ENCODE measurements at regions not wholly inside any gene's neighbourhood (a gene's known extent, or its start where the extent isn't known, plus 50 kb on each side); places are given as distances from the start of the nearest gene placed in this dataset.

- no peak for TF ChIP-seq RFX5 (IDR thresholded peaks at IDR 0.05; ENCODE audit: low read depth, low read length)
- no peak for TF ChIP-seq MXI1 (IDR thresholded peaks at IDR 0.05; ENCODE audit: borderline replicate concordance, low read depth, low read length)
- no peak for TF ChIP-seq CHD1 (IDR thresholded peaks at IDR 0.05; ENCODE audit: low read depth, low read length)
- TF ChIP-seq NFE2L2 (IDR thresholded peaks at IDR 0.05; ENCODE audit: low read depth, low read length) = no peak
- TF ChIP-seq CTCF (conservative IDR thresholded peaks at IDR 0.05; ENCODE audit: low read depth, low read length) = no peak
- TF ChIP-seq CEBPB (IDR thresholded peaks at IDR 0.05; ENCODE audit: low read depth, low read length) = no peak
- no peak for TF ChIP-seq POLR2A (IDR thresholded peaks at IDR 0.05; ENCODE audit: low read depth, low read length)
- no peak for TF ChIP-seq RCOR1 (IDR thresholded peaks at IDR 0.05; ENCODE audit: insufficient replicate concordance, low read length)
- no peak for TF ChIP-seq SMC3 (IDR thresholded peaks at IDR 0.05; ENCODE audit: low read depth, low read length)
- no peak for TF ChIP-seq BHLHE40 (IDR thresholded peaks at IDR 0.05; ENCODE audit: low read depth, low read length)
- TF ChIP-seq MAZ (IDR thresholded peaks at IDR 0.05; ENCODE audit: borderline replicate concordance, low read depth, low read length) = no peak
- no peak for TF ChIP-seq MAFK (IDR thresholded peaks at IDR 0.05; ENCODE audit: low read depth, low read length)
- no peak for TF ChIP-seq ELK1 (IDR thresholded peaks at IDR 0.05; ENCODE audit: borderline replicate concordance, low read depth, low read length)
- no peak overlapping the region for H4K5ac ChIP-seq (ENCODE audit: low read depth, low read length)
- DNase-seq = no peak
- H2AFZ ChIP-seq (replicated peaks; ENCODE audit: low read length, poor library complexity) = no peak overlapping the region
- H3K14ac ChIP-seq (replicated peaks; ENCODE audit: low read depth, low read length) = no peak overlapping the region
- no CpG with 5 or more reads among the region's 3 CpGs for WGBS, 2 experiments (ENCODE audit: extremely low coverage in 2 of 2, insufficient read length in 1 of 2)
- POLR2A ChIA-PET (ENCODE audit: unreplicated experiment) = no interaction called here
- no peak overlapping the region for H4K91ac ChIP-seq (ENCODE audit: insufficient read depth, low read depth, low read length)
- H3K4me1 ChIP-seq (ENCODE audit: control insufficient read depth, insufficient read depth, low read length) = no peaks in the 10 kb centered on the region
- dilution Hi-C loops (cut with HindIII; ENCODE audit: low sequenced_read_pairs, unreplicated experiment) (no loop called here), intact Hi-C loops (cut with micrococcal nuclease) (no loop called here), in situ Hi-C loops (cut with MboI; ENCODE audit: low sequenced_read_pairs) (no loop called here)
- BruUV-seq (replicated peaks) = no TSS peak
- no peaks in the 10 kb centered on the region for H3K79me1 ChIP-seq (ENCODE audit: low read depth in 1 of 2, low read length in 2 of 2)
- H3K36me3 ChIP-seq (ENCODE audit: control insufficient read depth, insufficient read depth, low read length) = no peaks in the 10 kb centered on the region
- H3K27me3 ChIP-seq (ENCODE audit: control insufficient read depth, insufficient read depth, low read length) = no peaks in the 10 kb centered on the region
- H4K8ac ChIP-seq (ENCODE audit: low read depth in 2 of 2, low read length in 2 of 2) = no peak overlapping the region
- H2AK5ac ChIP-seq (ENCODE audit: low read depth, low read length) = no peak overlapping the region
- no peak overlapping the region for H3K4ac ChIP-seq (ENCODE audit: low read depth, low read length)
- no peak overlapping the region for H2BK120ac ChIP-seq (ENCODE audit: low read depth, low read length)
- no peak overlapping the region for H3K4me3 ChIP-seq (ENCODE audit: insufficient read depth, low read depth, low read length)
- no peak overlapping the region for H3K9ac ChIP-seq (ENCODE audit: low read depth, low read length)
- H3K23ac ChIP-seq (ENCODE audit: low read depth, low read length) = no peak overlapping the region
- no peak overlapping the region for H3K4me2 ChIP-seq (ENCODE audit: low read depth, low read length)
- no peak overlapping the region for H3K56ac ChIP-seq (ENCODE audit: extremely low read depth, insufficient read depth, low read length)
- H2BK20ac ChIP-seq (ENCODE audit: low read depth, low read length) = no peak overlapping the region
- H3K27ac ChIP-seq (ENCODE audit: insufficient read depth, low read length) = no peak overlapping the region
- no peak overlapping the region for H2BK15ac ChIP-seq (ENCODE audit: low read depth, low read length)
- no peak overlapping the region for H3K18ac ChIP-seq (ENCODE audit: low read depth, low read length)
- H4K20me1 ChIP-seq (ENCODE audit: insufficient read depth, low read length) = no peaks in the 10 kb centered on the region
- H2BK5ac ChIP-seq (ENCODE audit: low read depth, low read length, poor library complexity, severe bottlenecking) = no peak overlapping the region
- ATAC-seq (ENCODE audit: low read depth) = no peak
- no peaks in the 10 kb centered on the region for H3K9me1 ChIP-seq (ENCODE audit: insufficient read depth, low read length)
- no peak overlapping the region for H2AK9ac ChIP-seq (replicated peaks; ENCODE audit: low read depth, low read length, poor library complexity)
- H3K9me3 ChIP-seq (ENCODE audit: control insufficient read depth, insufficient read depth, low read length) = no peaks in the 10 kb centered on the region; the same call in 1 of the 2 replicates
- CTCF ChIA-PET = interaction anchor here (0.6 to 1.1 kb wide), 2 partner anchors 38 to 536 kb away, joined by 3 to 4 read pairs; no protein-coding TSS in a partner anchor
These were observed 1086.3 kb downstream of the FAM181B start for GRCh38 chr11:81647374-81647773.
